ENCODE measurements at regions not wholly inside any gene's neighbourhood (a gene's known extent, or its start where the extent isn't known, plus 50 kb on each side); places are given as distances from the start of the nearest gene placed in this dataset.
"Not testable (repeated sequence)": the region's sequence is repeated elsewhere in the genome, so short reads cannot be mapped to it uniquely, and the experiment has no call there.

- no peak for DNase-seq (ENCODE audit: low read depth)
Observed at GRCh38 chr7:94314413-94315410, 80.0 kb upstream of the COL1A2 start.

- not testable (repeated sequence) for DNase-seq (ENCODE audit: low read depth)
Observed at GRCh38 chr7:94321138-94321537, 73.6 kb upstream of the COL1A2 start.

DNA sequence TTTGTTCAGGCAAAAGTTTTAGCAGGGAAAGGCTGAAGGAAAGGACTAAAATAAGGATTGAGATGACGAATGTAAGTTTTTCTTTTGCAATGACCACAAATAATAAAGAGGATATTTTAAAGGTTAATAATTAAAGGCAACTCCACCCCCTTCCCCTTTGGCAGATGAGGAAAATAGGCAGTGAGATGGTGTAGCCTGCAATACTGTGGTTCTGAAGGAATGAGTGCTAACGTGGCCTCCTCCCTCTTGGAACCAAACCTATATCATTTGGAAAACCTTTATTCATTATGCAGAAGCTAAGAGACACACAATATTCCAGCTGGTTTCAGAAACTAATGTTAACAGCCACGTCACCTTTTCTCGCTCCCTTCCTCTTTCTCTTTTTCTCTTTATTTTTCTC is 70.9 kb upstream of the COL1A2 start:
- DNase-seq (ENCODE audit: low read depth) = no peak

GRCh38 chr7:94324380-94325121 is 70.1 kb upstream of the COL1A2 start:
- DNase-seq (ENCODE audit: low read depth) = no peak

GRCh38 chr7:94325122-94325475 is 69.6 kb upstream of the COL1A2 start:
- DNase-seq (ENCODE audit: low read depth) = no peak

- DNase-seq (ENCODE audit: low read depth) = no peak
Observed at GRCh38 chr7:94330269-94331020, 64.2 kb upstream of the COL1A2 start.

DNA sequence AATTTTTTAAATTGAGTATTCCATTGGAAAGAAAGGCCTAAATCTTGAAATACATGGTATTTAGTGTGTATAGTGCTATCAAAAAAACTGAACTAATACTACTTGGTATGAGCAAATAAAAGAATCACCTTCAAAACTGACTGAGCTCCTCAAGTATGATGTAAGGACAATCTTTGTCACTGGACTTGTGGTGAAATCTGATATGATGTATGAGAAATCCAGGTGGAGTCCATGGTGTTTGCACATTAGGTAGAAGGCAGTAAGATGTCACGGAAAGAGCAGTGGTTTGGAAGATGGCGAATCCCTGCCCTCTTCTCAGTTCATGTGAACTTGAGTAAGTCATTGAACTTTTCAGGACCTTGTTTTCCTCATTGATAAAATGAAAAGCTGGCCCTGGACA is 62.1 kb upstream of the COL1A2 start:
- no peak for DNase-seq (ENCODE audit: low read depth)

DNA sequence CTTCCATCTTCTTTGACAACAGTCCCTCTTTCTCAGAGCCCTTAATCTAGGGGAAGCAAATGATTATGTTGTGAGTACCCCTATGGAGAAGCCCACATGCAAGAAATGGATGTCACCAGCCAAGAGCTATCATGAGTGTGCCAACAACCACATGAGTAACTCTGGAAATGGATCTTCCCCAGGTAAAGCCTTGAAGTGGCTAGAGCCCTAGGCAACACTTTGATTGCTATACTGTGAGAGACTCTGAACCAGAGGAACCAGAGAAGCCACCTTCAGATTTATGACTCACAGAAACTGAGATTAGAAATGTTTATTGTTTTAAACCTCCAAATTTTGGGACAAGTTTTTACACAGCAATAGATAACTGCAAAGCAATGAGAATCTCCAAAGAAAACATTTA is 60.9 kb upstream of the COL1A2 start:
- no peak for DNase-seq (ENCODE audit: low read depth)

DNA sequence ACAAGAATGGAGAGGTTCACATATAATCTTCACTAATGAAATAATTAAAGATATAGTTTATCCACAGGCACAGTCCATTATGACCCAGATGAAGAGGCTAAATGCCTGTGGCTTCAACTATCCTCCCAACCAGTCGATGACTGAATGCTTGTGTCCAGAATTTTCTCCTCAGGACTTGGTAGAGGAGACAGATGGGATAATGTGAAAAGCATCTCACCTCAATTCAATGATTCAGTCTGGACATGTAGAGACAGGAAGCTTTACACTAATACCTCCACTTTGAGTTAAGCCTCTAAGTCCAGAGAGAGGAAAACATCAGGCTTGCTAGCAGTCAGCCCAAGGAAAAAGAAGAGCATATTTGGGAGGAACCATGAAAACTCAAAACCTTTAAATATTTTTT is 59.1 kb upstream of the COL1A2 start:
- no peak for DNase-seq (ENCODE audit: low read depth)

DNA sequence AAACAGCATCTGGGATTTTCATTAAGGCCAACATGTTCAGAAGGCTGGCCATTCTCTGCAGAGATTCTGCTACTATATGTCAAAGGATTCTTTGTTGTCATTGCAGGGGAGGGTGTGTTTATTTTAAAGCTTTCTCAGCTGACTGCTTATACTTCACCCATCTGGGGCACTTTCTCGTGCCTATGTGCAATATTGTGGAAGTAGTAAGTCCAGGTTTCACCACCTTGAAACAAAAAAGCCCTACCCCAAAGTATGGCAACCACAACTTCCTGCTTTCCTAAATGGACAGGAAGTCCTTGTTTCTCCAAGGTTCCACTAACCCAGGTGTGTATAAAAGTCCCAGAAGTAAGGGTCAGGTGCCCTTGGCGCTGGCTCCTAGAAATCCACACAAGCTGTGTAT is 58.7 kb upstream of the COL1A2 start:
- no peak for DNase-seq (ENCODE audit: low read depth)

- no peak for DNase-seq (ENCODE audit: low read depth)
Observed at GRCh38 chr7:94338921-94339371, 55.7 kb upstream of the COL1A2 start.

GRCh38 chr7:94344826-94345225 is 49.9 kb upstream of the COL1A2 start:
- no peak for DNase-seq (ENCODE audit: low read depth)
